ENCODE measurements at regions not wholly inside any gene's neighbourhood (a gene's known extent, or its start where the extent isn't known, plus 50 kb on each side); places are given as distances from the start of the nearest gene placed in this dataset.

- WGBS, 2 experiments (ENCODE audit: low coverage in 1 of 2, low lambda C conversion rate in 2 of 2, missing lambda C conversion rate in 2 of 2) = 100% methylated on average over 1 of the region's 1 CpG
- in situ Hi-C loops (cut with MboI) = no loop called here
- no peaks in the 10 kb centered on the region for H3K36me3 ChIP-seq (ENCODE audit: low read depth)
Observed at GRCh38 chr15:39320886-39321285, 260.0 kb upstream of the THBS1 start.

GRCh38 chr15:39321977-39322376 is 258.9 kb upstream of the THBS1 start:
- no peak for TF ChIP-seq EZH2 (IDR thresholded peaks at IDR 0.05; ENCODE audit: insufficient read depth, poor library complexity, severe bottlenecking)
- TF ChIP-seq EZH2phosphoT487 (IDR thresholded peaks at IDR 0.05; ENCODE audit: insufficient read depth, low read depth) = no peak
- H3K9me3 ChIP-seq (ENCODE audit: low read depth) = no peaks in the 10 kb centered on the region
- DNase-seq = peak; percentile 12
- no peak overlapping the region for H3K27ac ChIP-seq
- no peak overlapping the region for H3K4me3 ChIP-seq
- no peak overlapping the region for H3K4me2 ChIP-seq (ENCODE audit: unreplicated experiment)
- in situ Hi-C loops (cut with MboI) = no loop called here
- peaks cover 13% of the 10 kb centered on the region for H3K4me1 ChIP-seq (ENCODE audit: insufficient read depth)
- H3K9ac ChIP-seq = no peak overlapping the region
- no peaks in the 10 kb centered on the region for H3K27me3 ChIP-seq (replicated peaks; ENCODE audit: insufficient read depth)
- H4K20me1 ChIP-seq (ENCODE audit: insufficient read depth) = no peaks in the 10 kb centered on the region
- 62 to 66% methylated on average over 2 of the region's 2 CpGs for WGBS, 2 experiments (ENCODE audit: low coverage in 1 of 2, low lambda C conversion rate in 2 of 2, missing lambda C conversion rate in 2 of 2)
- H3K79me2 ChIP-seq (ENCODE audit: insufficient read depth) = no peaks in the 10 kb centered on the region
- no peaks in the 10 kb centered on the region for H3K9me2 ChIP-seq (ENCODE audit: insufficient read depth)
- H2AFZ ChIP-seq = 0 out of 2 replicates have a peak overlapping the region, but pooled peaks have one; percentile 15
- H3K36me3 ChIP-seq (ENCODE audit: low read depth) = no peaks in the 10 kb centered on the region
- H3F3A ChIP-seq (ENCODE audit: insufficient read depth) = no peaks in the 10 kb centered on the region; the same call in 1 of the 2 replicates

More at GRCh38 chr15:39320886-39321285, 260.0 kb upstream of the THBS1 start:
- no peak for DNase-seq
- Histone ChIP-seq H3F3A (ENCODE audit: insufficient read depth) (peaks cover under 1% of the 10 kb centered on the region; the same call in 1 of the 2 replicates), H3K4me3 (no peak overlapping the region), H3K27me3 (replicated peaks; ENCODE audit: insufficient read depth) (no peaks in the 10 kb centered on the region), H3K4me2 (ENCODE audit: unreplicated experiment) (no peak overlapping the region), H3K9me2 (ENCODE audit: insufficient read depth) (no peaks in the 10 kb centered on the region), H3K9ac (no peak overlapping the region), H3K79me2 (ENCODE audit: insufficient read depth) (no peaks in the 10 kb centered on the region), H3K4me1 (ENCODE audit: insufficient read depth) (peaks cover 13% of the 10 kb centered on the region), H4K20me1 (ENCODE audit: insufficient read depth) (no peaks in the 10 kb centered on the region), H3K27ac (no peak overlapping the region), H2AFZ (no peak overlapping the region), H3K9me3 (ENCODE audit: low read depth) (no peaks in the 10 kb centered on the region)
- no peak for TF ChIP-seq EZH2phosphoT487 (IDR thresholded peaks at IDR 0.05; ENCODE audit: insufficient read depth, low read depth)
- no peak for TF ChIP-seq EZH2 (IDR thresholded peaks at IDR 0.05; ENCODE audit: insufficient read depth, poor library complexity, severe bottlenecking)

GRCh38 chr15:39323157-39323556 is 257.7 kb upstream of the THBS1 start:
- TF ChIP-seq EZH2 (IDR thresholded peaks at IDR 0.05; ENCODE audit: insufficient read depth, poor library complexity, severe bottlenecking) = no peak
- no peak for TF ChIP-seq EZH2phosphoT487 (IDR thresholded peaks at IDR 0.05; ENCODE audit: insufficient read depth, low read depth)
- H3K4me3 ChIP-seq = no peak overlapping the region
- H3K9me3 ChIP-seq (ENCODE audit: low read depth) = no peaks in the 10 kb centered on the region
- no peaks in the 10 kb centered on the region for H4K20me1 ChIP-seq (ENCODE audit: insufficient read depth)
- no peaks in the 10 kb centered on the region for H3K9me2 ChIP-seq (ENCODE audit: insufficient read depth)
- no peak overlapping the region for H3K27ac ChIP-seq
- in situ Hi-C loops (cut with MboI) = no loop called here
- no peak overlapping the region for H3K9ac ChIP-seq
- H3K4me1 ChIP-seq (ENCODE audit: insufficient read depth) = peaks cover 6% of the 10 kb centered on the region; the same call in 1 of the 2 replicates
- no peaks in the 10 kb centered on the region for H3K27me3 ChIP-seq (replicated peaks; ENCODE audit: insufficient read depth)
- no peak for DNase-seq
- H3K4me2 ChIP-seq (ENCODE audit: unreplicated experiment) = no peak overlapping the region
- H2AFZ ChIP-seq = no peak overlapping the region
- no peaks in the 10 kb centered on the region for H3K36me3 ChIP-seq (ENCODE audit: low read depth)
- H3F3A ChIP-seq (ENCODE audit: insufficient read depth) = no peaks in the 10 kb centered on the region; the same call in 1 of the 2 replicates
- H3K79me2 ChIP-seq (ENCODE audit: insufficient read depth) = no peaks in the 10 kb centered on the region

GRCh38 chr15:39323706-39324105 is 257.2 kb upstream of the THBS1 start:
- H3K9ac ChIP-seq = no peak overlapping the region
- no peak overlapping the region for H3K4me3 ChIP-seq
- no peaks in the 10 kb centered on the region for H4K20me1 ChIP-seq (ENCODE audit: insufficient read depth)
- no peak overlapping the region for H2AFZ ChIP-seq
- no peak for TF ChIP-seq EZH2phosphoT487 (IDR thresholded peaks at IDR 0.05; ENCODE audit: insufficient read depth, low read depth)
- TF ChIP-seq EZH2 (IDR thresholded peaks at IDR 0.05; ENCODE audit: insufficient read depth, poor library complexity, severe bottlenecking) = no peak
- no peaks in the 10 kb centered on the region for H3K27me3 ChIP-seq (replicated peaks; ENCODE audit: insufficient read depth)
- no peaks in the 10 kb centered on the region for H3K9me2 ChIP-seq (ENCODE audit: insufficient read depth)
- H3F3A ChIP-seq (ENCODE audit: insufficient read depth) = no peaks in the 10 kb centered on the region; the same call in 1 of the 2 replicates
- H3K27ac ChIP-seq = no peak overlapping the region
- H3K4me2 ChIP-seq (ENCODE audit: unreplicated experiment) = no peak overlapping the region
- no peaks in the 10 kb centered on the region for H3K9me3 ChIP-seq (ENCODE audit: low read depth)
- 89 to 92% methylated on average over 3 of the region's 3 CpGs for WGBS, 2 experiments (ENCODE audit: low coverage in 1 of 2, low lambda C conversion rate in 2 of 2, missing lambda C conversion rate in 2 of 2)
- in situ Hi-C loops (cut with MboI) = no loop called here
- DNase-seq = no peak
- no peaks in the 10 kb centered on the region for H3K36me3 ChIP-seq (ENCODE audit: low read depth)
- peaks cover 6% of the 10 kb centered on the region; the same call in 1 of the 2 replicates for H3K4me1 ChIP-seq (ENCODE audit: insufficient read depth)
- no peaks in the 10 kb centered on the region for H3K79me2 ChIP-seq (ENCODE audit: insufficient read depth)
